ENCODE measurements at regions not wholly inside any gene's neighbourhood (a gene's known extent, or its start where the extent isn't known, plus 50 kb on each side); places are given as distances from the start of the nearest gene placed in this dataset.
"Not testable (repeated sequence)": the region's sequence is repeated elsewhere in the genome, so short reads cannot be mapped to it uniquely, and the experiment has no call there.

- H3K36me3 ChIP-seq (ENCODE audit: control insufficient read depth, insufficient read depth, low read length); H3K4me1 ChIP-seq (ENCODE audit: control insufficient read depth, insufficient read depth, low read length); H3K27ac ChIP-seq (ENCODE audit: insufficient read depth, low read depth, low read length, poor library complexity, severe bottlenecking); H3K9me3 ChIP-seq (ENCODE audit: control insufficient read depth, low read length); H3K27me3 ChIP-seq (ENCODE audit: control insufficient read depth, insufficient read depth, low read length, poor library complexity, severe bottlenecking); H3K4me3 ChIP-seq (ENCODE audit: insufficient read depth, low read depth, low read length): not testable (repeated sequence)
- WGBS, 2 experiments = 94 to 95% methylated on average over 26 of the region's 26 CpGs
Measured at GRCh38 chr3:195960971-195961775, 52.8 kb upstream of the TNK2 start.

- 86 to 88% methylated on average over 2 of the region's 2 CpGs for WGBS, 2 experiments
- H3K4me1 ChIP-seq (ENCODE audit: control insufficient read depth, insufficient read depth, low read length); H3K36me3 ChIP-seq (ENCODE audit: control insufficient read depth, insufficient read depth, low read length); H3K27ac ChIP-seq (ENCODE audit: insufficient read depth, low read depth, low read length, poor library complexity, severe bottlenecking); H3K9me3 ChIP-seq (ENCODE audit: control insufficient read depth, low read length); H3K4me3 ChIP-seq (ENCODE audit: insufficient read depth, low read depth, low read length); H3K27me3 ChIP-seq (ENCODE audit: control insufficient read depth, insufficient read depth, low read length, poor library complexity, severe bottlenecking): not testable (repeated sequence)
Measured at GRCh38 chr3:195960164-195960563, 51.8 kb upstream of the TNK2 start.

GRCh38 chr3:195959367-195960157 is 51.2 kb upstream of the TNK2 start:
- not testable (repeated sequence) for H3K9me3 ChIP-seq (ENCODE audit: control insufficient read depth, low read length); H3K27ac ChIP-seq (ENCODE audit: insufficient read depth, low read depth, low read length, poor library complexity, severe bottlenecking); H3K4me1 ChIP-seq (ENCODE audit: control insufficient read depth, insufficient read depth, low read length); H3K36me3 ChIP-seq (ENCODE audit: control insufficient read depth, insufficient read depth, low read length); H3K4me3 ChIP-seq (ENCODE audit: insufficient read depth, low read depth, low read length); H3K27me3 ChIP-seq (ENCODE audit: control insufficient read depth, insufficient read depth, low read length, poor library complexity, severe bottlenecking)
- WGBS, 2 experiments = 87 to 88% methylated on average over 3 of the region's 15 CpGs

GRCh38 chr3:195958736-195959135 is 50.4 kb upstream of the TNK2 start:
- WGBS, 2 experiments = 92% methylated on average over 11 of the region's 11 CpGs
- H3K4me3 ChIP-seq (ENCODE audit: insufficient read depth, low read depth, low read length); H3K36me3 ChIP-seq (ENCODE audit: control insufficient read depth, insufficient read depth, low read length); H3K9me3 ChIP-seq (ENCODE audit: control insufficient read depth, low read length); H3K27ac ChIP-seq (ENCODE audit: insufficient read depth, low read depth, low read length, poor library complexity, severe bottlenecking); H3K4me1 ChIP-seq (ENCODE audit: control insufficient read depth, insufficient read depth, low read length); H3K27me3 ChIP-seq (ENCODE audit: control insufficient read depth, insufficient read depth, low read length, poor library complexity, severe bottlenecking): not testable (repeated sequence)

Measured in ectodermal cell (in vitro differentiated cells).